Superior temporal gyrus (tissue), 1 donor: ENCODE measurements at regions not wholly inside any gene's neighbourhood (a gene's known extent, or its start where the extent isn't known, plus 50 kb on each side); places are given as distances from the start of the nearest gene placed in this dataset.
A peak's percentile ranks its signal among the peaks of the same experiment; 100 is the strongest.

ENCODE experiments used
- DNase-seq: peaks from one replicate; pipeline ENCODE4 v3.0.0-alpha.2; 2016; ENCODE audit errors: extremely low spot score

GRCh38 chr13:43984292-43984691 lies 104.6 kb downstream of the LACC1 start:
- DNase-seq, result no peak

GRCh38 chr13:43985422-43986072 lies 105.8 kb downstream of the LACC1 start:
- no peak for DNase-seq

DNA sequence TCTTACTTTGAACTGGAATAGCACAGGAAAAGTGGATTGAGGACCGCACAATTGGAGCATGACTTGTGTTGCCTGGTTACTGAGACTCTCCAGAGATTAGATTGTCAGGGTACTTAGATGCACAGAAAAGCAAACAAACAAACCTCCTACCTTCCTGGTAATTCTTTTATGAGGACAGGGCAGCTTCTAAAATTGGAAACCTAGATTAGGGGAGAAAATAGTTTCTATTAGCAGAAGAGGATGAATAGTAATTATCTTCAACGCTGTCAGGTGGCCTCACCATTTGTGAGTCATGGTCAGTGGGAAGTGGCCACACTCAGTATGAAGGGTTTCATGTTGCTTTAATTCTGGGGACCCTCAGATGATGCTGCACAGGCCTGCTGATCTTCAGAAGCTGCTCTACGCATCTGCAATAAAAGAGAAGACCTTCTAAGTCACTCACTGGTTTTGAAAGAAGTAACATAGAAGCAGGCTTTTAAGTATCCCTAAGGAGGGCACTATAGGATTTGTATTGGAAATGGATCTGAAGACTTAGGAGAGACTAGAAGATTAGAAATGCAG lies 106.8 kb downstream of the LACC1 start:
- no peak for DNase-seq

GRCh38 chr13:43988302-43988701 lies 108.6 kb downstream of the LACC1 start:
- DNase-seq, result no peak

DNA sequence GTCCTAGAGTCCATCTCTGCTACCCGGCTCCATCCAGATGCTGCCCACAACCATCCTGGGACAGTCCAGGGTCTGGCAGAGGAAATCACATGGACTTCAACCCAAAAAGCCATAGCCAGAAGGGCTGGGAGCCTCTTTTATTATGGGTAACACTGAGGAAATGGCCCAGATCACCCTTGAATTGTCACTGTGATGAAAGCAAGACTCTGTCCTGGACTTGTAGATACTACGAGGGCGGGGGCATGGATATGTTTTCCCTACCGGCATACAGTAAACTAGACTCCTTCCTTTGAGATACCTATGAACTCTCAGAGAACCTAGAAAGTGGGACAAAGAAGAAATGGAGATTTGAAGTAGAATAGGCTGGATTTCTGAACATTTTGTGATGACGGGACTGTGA lies 110.3 kb downstream of the LACC1 start:
- DNase-seq, result no peak

GRCh38 chr13:43990829-43991228 lies 111.1 kb downstream of the LACC1 start:
- DNase-seq, result no peak

DNA sequence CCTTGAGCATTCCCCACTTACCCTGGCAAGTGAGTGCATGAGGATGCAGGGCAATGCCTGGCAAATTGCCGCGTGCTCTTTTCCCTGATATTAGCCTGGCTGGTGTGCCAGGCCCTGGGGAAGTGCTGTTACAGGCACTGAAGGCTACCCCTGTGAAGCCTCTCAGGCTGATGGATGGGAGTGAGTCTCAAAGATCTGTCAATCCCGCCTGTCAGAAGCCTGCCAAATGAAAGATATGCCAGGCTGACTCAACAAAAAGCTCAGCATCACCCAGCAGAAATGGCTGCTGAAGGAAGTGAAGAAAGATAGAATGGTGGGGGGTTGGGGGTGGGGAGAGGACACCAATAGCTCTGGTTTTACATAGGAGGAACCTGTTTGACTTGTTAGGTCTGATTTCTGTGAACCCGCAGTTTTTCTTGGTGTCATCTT lies 112.1 kb downstream of the LACC1 start:
- DNase-seq, result no peak

DNA sequence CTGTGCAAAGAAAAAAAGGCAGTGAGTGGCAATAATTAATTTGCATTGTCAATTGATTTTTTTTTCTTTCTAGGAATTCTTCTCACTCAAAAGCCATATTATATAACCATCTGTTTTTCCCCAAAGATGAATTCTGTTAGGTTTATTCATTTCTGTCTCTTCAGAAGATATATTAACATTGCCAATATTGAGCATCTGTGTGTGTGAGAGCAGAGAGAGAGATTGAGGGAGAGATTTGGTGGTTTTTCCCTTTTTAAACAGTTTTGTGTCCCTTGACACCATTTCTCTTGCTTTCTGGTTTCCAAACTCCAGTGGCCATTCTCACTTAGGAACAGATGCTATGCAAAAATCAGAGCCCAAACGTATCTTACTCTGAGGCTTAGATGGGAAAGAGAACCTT lies 112.5 kb downstream of the LACC1 start:
- DNase-seq, result no peak

DNA sequence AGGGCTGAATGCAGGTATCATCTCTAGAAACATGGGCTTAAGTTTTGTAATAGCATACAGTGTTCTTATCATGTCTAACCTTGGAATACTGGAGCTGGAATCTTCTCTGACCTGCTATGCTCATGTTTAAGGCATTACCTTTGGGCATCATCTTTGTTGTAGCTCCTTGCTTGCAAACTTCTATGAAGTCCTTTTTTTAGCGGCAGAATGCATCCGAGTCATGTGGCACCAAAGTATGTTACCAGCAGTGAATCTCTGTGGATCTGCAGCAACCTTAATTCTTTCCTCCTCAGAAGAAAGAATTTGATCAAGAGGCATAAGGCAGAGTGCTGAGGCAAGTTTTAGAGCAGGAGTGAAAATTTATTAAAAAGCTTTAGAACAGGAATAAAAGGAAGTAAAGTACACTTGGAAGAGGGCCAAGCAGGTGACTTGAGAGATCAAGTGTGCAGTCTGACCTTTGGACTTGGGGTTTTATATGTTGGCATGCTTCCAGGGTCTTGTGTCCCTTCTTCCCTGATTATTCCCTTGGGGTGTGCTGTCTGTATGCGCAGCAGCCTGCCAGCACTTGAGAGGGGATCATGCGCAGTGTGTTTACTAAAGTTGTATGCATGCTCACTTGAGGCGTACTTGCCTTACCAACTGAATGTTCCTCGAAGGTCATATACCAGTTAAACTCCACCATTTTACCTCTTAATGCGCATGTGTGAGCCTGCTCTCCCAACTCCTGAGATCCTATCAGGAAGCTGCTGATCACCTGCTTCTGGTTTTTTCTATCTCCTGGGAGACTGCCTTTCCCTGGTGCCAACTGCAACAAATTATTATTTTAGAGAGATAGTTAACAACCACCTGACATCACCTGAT lies 115.5 kb downstream of the LACC1 start:
- no peak for DNase-seq

- DNase-seq, result no peak
Measured at GRCh38 chr13:43996221-43996620, 116.5 kb downstream of the LACC1 start.

DNA sequence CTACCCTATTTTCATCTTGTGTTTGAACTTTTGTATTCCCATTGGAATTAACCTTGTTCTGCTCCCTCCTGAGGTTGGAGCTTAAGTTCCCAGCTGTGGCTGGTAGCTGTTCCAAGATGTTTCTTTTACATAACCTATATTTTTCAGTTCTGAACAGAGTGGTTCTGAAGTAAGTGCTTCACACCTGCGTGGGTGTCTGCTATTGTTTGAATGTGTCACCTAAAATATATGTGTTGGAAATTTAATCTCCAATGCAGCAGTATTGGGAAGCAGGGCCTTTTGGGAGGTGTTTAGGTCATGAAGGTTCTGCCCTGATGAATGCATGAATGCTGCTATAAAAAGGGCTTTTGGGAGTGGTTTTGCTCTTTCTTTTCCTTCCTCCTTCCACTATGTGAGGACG lies 123.8 kb downstream of the LACC1 start:
- no peak for DNase-seq

DNA sequence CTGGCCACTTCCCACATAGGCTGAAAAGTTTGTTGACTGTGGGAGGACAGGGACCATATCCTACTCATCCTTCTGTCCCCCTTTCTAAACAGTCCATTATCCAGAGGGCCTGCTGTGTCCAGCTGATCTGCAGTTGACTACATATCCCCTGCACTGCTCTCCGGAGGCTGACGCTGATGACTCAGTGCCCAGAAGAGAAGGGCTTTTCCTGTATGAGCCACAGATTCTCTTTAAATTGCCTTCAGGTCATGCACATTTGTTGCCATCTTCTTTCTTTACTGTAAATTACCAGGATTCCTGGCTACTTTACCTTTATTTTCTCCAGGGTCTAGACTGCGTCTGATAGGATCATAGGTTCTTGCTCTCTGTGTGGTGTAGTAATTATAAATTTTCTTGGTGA lies 125.2 kb downstream of the LACC1 start:
- DNase-seq, result no peak

- no peak for DNase-seq
Measured at GRCh38 chr13:44007451-44007850, 127.7 kb downstream of the LACC1 start.

DNA sequence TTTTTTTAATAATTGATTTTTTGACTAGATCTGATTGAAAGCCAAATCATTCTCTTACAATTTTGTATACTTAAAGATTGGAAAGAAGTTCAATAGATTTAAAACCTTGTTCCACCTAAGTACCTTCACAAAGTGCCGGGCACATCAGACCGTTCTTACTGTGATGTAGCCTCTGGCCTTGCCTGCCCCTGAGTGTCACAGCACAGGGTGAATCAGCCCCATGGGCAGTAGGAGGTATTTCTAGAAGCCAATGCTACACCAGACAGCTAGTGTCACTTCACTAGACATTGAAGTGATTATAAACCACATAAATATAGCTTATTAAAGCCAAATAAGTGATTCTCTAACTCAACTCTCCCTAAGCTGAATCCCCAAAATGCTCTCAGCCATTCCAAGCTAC lies 131.3 kb downstream of the LACC1 start:
- no peak for DNase-seq

GRCh38 chr13:44012910-44013757 lies 133.4 kb downstream of the LACC1 start:
- no peak for DNase-seq

DNA sequence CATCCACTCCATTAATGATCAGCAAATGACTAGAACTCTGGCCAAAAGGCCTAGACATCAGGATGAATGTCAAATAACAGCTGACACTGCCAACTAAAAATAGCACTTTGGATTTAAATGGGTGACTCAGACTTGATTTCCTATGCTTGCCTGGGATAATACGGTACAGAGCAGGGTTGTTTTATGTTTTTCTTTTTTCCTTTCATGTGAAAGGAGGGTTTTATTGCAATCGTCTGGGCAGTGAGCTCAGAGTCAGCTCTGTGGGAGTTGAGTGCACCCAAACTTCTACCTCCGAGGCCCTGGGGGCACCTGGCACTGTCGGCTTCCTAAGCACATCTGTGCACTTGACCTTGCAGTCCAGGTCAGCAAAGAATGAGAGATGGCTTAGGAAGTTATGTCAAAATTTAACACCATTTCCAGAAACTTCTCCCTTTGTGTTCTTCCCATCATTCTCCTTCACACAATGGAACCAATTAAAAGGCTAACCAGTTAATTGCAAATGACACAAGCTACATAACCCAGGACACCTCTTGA lies 134.1 kb downstream of the LACC1 start:
- peak; percentile 64 for DNase-seq

GRCh38 chr13:44014501-44014900 lies 134.8 kb downstream of the LACC1 start:
- DNase-seq, result no peak

DNA sequence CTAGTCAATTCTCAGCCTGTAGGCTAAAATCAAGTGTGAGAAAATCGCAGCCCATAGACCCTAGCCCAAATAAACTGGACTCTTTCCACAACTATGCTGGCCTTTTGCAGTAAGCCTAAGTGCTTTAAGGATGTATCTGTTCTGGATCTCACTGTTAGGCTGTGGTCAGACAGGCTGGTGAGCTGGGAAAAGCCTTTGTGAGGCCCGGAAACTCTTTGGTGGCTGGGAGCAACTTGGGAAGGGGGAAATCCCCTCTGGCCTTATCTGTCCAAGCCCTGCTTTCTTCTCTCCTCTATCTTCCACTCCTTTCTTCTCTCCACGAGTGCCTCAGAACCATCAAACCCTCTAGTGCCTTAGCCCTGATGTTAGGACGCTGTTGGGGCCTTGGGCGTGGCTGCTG lies 135.4 kb downstream of the LACC1 start:
- no peak for DNase-seq

DNA sequence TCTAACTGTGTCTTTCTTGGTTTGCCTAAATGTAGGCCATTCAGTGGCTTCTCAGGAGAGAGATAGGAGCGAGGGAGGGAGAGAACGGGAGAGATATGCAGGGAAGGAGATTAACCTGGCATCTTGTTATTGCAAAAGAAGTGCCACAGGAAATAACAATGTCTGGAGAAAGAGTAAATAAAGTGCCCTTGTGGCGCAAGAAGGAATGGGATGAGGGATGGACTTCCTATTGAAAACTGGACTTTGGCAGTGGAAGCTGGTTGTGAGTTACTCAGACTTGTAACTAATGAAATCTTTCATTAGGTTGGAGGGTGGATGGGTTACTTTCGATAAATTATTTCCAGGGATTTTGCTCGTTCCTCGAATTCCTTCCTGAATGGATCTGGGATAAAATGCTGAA lies 136.1 kb downstream of the LACC1 start:
- DNase-seq, result no peak

DNA sequence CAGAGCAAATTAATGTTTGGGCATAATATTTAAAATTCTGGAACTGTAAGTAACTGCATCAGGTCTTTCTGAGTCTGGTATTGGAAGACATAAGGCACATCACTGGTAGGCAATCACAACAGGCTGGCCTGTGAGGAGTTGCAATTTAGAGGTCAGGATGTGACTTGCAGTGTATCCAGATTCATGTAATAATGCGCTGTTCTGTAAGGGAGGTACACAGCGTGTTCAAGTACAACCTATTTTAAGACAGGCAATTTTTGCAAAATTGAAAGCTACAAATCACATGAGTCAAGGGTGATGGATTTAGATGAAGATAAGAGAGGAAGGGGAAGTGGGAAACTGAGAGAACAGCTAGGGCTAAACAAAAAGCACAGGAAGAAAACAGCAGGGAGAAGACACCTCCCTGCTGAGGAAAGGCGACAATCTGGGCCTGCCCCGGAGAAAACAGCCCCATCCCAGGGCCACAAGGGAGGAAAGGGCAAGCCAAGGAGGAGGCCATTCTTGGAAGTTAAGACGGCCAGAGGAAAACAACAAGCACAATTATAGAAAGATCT lies 138.1 kb downstream of the LACC1 start:
- DNase-seq, result no peak

DNA sequence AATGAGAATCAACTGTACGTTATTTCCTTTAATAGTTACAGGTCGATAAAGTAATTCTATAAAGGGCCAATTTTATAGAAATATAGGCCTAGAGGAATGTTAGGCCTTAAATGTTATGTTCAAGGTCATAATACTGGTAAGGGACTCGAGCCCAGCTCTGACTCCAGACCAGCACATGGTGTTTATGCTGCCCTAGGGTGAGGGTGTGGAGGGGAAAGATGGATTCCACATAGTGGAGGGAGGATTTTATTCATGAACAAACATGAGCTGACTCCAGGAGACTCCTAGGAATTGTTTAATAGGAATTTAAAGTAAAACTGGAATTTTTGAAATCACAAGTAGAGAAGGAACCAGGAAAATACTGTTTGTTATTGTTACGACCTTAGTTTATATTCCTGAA lies 139.9 kb downstream of the LACC1 start:
- DNase-seq, result no peak

GRCh38 chr13:44021422-44021821 lies 141.7 kb downstream of the LACC1 start:
- DNase-seq, result no peak
